Activated T-cell treated with anti-CD3 and anti-CD28 coated beads for 4 hours (primary cell): ENCODE measurements at regions not wholly inside any gene's neighbourhood (a gene's known extent, or its start where the extent isn't known, plus 50 kb on each side); places are given as distances from the start of the nearest gene placed in this dataset.
A peak's percentile ranks its signal among the peaks of the same experiment; 100 is the strongest.

Experiments used
- DNase-seq: peaks from one replicate; pipeline ENCODE4 v3.0.0-alpha.2; 2020

- DNase-seq = no peak
These were observed 125.3 kb upstream of the KLF7 start for GRCh38 chr2:207290833-207291624.

DNA sequence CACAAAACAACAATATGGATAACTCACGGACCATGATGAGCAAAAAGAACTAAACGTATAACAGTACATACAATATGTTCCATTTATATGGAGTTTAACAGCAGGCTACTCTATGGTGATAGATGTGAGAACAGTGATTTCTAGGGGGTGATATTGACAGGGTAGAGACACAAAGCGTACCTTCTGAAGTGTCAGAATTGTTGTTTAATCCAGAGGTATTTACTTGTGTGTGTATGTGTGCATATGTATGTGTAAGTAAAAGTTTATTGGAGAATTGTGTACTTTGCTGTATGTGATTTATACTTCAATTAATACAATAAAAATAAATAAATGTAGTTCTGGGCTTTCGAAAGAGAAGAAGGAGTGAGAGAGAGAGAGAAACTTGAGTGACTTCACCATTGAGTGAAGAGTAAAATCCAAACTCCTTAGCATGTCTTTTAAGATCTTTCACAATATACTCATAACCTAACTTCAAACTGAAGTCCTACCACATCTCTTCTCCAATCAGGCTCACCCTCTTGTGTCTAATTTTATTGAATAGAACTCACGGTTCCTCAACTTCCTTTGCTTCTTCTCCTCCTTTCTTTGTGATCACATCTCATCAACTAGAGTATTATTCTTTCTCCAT, 126.0 kb upstream of the KLF7 start:
- no peak for DNase-seq

- DNase-seq = no peak
These were observed 130.7 kb upstream of the KLF7 start for GRCh38 chr2:207296265-207296948.

- DNase-seq = no peak
These were observed 135.1 kb upstream of the KLF7 start for GRCh38 chr2:207300817-207301216.

DNA sequence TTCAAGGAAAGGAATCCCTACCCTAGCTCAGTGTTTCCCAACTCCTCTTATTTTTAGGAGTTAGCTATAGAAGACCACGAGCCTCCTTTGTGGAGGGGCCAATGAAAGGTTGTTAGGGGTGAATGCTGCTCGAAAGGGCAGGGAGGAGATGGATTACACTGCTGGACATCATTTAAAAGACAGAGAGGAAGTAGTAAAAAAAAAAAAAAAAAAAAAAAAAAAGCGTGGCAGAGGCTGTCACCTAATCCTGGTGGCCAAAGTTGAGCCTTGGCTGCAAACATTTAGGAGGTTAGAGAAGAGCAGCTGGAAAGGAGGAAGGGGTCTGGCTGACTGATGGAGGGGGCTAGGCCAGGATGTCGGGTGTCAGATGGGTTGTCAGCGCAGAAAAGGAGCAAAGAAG, 139.0 kb upstream of the KLF7 start:
- no peak for DNase-seq

DNA sequence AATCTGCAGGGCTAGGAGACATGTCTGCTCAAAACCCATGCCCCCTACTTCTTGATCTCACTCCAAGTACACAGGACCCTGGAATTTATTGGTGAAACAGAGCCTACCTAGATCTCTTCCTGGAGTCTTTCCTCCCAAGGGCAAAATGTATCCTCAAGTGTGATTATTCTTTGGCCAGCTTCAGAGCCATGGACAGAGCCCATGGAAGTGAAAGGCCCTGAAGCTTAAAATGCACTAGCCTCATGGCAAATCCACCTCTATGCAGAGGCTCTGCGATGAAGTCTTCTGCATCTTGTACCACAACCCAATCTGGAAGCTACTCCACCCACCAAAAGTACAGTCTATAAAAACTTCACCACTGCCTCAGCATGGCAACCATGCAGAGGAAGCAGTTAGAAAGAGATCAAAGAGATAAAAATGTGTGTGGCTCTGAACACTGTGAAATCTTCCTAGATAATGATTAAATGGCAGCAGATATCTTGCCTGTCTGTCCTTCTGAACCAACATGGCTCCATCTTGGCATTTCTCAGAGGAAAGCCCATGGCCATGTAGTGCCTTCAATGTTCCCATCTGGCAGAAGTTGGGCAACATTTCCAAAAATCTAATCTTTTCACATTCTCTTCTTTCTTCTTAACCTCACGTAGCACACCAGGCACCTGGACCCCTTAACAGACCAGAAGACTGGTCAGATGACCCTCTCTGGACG, 142.9 kb upstream of the KLF7 start:
- no peak for DNase-seq

GRCh38 chr2:207311316-207312005, 145.7 kb upstream of the KLF7 start:
- no peak for DNase-seq

DNA sequence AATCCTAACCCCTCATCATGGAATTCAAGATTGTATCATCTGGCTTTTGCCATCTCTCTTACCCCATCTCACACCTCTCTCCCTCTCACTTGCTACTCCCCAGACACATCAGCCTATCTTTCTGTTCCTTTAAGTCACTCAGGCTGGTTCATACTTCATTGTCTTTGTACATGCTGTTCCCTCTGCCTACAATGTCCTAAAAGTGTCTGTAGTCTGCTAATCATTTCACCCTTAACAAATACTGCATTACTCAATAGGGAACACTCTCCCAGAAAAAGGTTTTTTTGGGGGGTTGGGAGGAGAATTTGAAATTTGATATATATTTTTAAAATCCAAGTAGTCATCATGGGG, 146.2 kb upstream of the KLF7 start:
- no peak for DNase-seq

DNA sequence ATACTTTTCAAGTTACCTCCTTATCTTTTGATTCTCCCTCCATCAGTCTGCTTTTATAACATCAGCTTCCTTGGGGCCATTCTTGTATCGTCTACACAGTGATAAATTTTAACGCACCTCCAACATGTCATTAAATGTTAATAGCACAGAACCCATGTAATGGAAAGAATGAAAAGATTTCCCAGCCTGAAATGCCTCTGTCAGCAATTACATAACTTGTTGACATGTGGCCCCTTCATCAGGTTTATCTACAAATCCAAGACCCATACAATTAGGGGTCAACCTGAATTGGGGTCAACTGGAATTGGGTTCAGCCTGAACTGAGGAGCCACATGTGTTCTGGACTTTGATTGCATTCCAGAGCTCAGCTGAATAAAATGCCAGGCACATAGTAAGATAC, 148.2 kb upstream of the KLF7 start:
- no peak for DNase-seq

DNA sequence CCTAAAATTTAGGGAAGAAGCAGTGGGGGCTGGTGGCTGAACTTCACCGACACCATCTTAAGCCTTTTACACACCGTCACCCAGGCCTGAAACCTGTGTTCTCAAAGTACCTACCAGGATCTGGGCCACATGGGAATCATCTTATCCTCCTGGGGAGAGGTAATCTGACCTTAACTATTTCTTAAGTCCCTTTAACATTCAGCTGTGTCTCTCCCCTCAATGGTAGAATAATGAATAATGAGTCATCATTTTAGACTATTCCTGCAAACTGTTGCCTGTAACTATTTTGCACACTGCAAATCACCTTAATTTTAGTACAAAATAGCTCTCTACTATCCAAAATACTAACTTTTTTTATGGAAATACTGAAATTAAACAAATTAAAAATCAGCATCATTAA, 149.4 kb upstream of the KLF7 start:
- DNase-seq = no peak

DNA sequence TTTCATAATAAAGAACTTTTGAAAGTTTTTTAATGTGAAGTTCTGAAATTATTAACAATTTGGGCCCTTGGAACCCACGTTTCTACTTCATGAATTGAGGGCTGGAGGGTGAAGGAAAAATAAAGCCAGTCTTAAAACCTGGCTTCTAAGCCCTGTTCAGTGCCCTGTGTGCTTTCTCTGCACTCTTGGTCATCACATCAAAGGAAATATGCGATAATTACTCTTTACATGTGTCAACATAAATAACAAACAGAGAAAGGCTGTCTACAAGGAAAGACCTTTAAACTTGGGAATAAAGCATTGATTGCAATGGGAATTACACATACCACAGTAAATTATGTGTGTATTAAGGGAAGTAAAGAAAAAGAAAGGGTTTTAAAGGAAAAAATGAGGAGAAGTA, 150.7 kb upstream of the KLF7 start:
- DNase-seq = no peak

GRCh38 chr2:207316906-207317305, 151.2 kb upstream of the KLF7 start:
- DNase-seq = no peak

DNA sequence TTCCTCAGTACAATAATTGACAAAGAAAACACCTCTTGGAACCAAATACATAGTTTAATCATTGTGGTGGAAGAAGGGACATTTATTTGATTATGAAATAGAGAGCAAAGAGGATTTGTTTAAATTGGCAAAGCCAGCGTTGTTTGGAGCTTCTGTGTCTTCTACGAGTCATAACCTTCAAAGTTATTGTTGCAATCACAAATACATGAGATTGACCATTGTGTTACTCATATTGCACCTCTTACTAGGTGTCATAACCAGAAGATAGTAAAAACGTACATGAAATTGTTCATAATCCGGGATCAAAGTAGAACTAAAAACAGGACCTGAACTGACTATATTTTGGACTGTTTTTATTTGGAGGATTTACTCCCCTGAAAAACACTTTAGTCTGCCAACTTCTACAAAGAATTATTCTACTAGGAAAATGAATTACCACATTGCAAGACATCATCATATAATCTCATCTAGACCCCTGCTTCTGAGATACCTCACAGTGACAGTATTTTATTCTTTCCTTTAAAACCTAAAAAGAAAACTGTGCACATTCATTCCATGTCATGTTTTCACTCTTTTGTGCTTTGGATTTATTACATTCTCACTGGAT, 151.7 kb upstream of the KLF7 start:
- DNase-seq = no peak

- no peak for DNase-seq
These were observed 152.5 kb upstream of the KLF7 start for GRCh38 chr2:207318181-207318628.

DNA sequence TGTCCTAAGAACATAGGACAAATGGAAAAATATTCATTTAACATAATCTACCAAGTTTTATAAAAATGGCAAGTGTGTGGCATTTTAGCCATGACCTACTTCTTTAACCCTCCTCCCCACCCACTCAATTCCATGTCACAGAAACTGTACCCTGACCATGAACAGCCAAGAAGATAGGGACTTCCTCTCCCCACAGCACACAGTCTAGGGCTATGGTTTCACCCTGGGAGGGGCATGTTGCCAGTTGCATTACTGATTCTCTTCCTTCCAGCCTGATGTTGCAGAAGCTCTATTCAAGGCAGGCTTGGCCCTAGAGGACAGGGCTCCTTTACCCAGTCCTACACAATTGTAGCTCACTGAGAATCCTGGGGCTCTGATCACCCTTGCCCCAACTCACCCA, 153.6 kb upstream of the KLF7 start:
- no peak for DNase-seq

DNA sequence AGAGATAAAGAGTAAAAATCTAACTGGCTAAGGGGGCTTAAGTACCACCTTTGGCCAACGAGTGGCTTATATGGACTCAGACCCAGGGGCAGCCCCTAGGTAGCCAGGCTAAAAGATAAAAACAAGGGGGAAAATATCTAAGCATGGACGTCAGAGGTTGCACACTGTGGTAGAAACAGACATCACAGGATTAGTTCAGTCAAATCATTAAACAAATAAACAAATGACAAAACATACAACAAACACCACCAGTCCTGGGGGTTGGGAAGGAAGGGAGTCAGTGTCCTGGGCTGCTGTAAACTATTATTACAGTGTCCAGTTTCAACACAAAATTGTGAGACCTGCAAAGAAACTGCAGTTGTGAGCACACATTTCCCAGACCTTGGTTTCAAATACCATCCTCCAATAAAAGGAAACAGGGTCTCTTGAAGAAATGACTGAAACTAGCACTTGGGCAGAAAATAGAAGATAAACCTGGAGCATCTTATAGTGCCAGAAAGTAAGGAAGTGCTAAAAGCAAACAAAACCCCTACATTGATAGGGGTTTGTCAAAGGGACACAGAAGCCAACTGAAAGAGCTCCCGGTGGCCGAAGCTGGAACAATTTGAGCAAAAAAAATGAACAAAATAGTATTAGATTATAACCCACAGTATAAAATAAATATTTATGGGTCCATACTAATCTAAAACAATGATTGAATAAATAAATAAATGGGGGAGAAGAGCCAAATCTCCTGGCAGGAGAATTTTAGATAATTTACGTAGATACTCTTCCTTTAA, 154.8 kb upstream of the KLF7 start:
- DNase-seq = no peak

DNA sequence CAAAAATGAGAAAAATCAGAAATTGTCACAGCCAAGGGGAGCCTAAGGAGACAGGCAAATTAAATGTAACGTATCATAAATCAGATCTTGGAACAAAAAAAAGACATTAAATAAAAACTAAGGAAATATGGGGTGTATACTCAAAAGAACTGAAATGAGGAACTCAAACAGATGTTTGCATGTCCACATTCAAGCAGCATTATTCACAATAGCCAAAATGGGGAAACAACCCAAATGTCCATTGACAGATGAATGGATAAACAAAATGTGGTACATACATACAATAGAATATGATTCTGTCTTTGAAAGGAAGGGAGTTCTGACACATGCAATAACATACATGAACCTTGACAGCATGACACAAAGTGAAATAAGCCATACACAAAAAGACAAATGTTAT, 155.8 kb upstream of the KLF7 start:
- no peak for DNase-seq

DNA sequence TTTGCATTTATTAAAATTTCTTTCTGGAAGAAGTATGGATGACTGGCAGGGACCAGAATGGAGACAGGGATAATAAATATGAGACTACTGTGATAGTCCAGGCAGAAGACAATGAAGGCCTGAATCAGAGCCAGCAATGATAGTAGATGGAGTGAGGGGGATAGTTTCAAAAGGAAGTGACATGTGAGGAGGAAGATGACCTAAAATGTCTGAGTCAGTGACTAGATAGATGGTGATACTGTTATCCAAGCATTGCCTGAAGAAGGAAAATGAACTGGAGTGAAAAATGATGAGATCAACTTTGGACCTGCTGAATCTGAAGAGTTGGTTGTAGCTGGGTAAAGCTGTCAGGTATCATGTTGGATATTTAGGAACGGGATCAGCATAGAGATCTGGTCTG, 158.3 kb upstream of the KLF7 start:
- DNase-seq = no peak

GRCh38 chr2:207327513-207327912, 161.8 kb upstream of the KLF7 start:
- no peak for DNase-seq

GRCh38 chr2:207328944-207329386, 163.2 kb upstream of the KLF7 start:
- no peak for DNase-seq

- peak; percentile 6 for DNase-seq
These were observed 165.2 kb upstream of the KLF7 start for GRCh38 chr2:207330912-207331311.

DNA sequence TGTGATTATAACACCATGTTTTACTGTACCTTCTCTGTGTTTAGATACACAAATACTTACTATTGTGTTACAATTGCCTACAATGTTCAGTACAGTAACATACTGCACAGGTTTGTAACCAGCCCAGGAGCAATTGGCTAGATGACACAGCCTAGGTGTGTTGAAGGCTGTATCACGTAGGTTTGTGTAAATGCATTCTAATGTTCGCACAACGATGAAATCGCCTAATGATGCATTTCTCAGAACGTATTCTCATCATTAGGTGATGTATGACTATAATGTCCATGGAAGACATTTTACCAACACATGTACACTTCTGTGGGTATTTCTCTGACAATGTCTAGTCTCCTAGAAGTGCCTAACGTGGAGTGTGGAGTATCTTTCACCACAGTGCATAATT, 165.9 kb upstream of the KLF7 start:
- no peak for DNase-seq
